OCI-LY1 (cell line): ENCODE measurements at regions not wholly inside any gene's neighbourhood (a gene's known extent, or its start where the extent isn't known, plus 50 kb on each side); places are given as distances from the start of the nearest gene placed in this dataset.

Experiments
- H2AFZ ChIP-seq: fragments of 200-600 bp; sonication (generic), shearing (Covaris generic); 2 replicates; pipeline ENCODE4 v1.6.0; 2014; ENCODE audit warnings: antibody characterized with exemption, mild to moderate bottlenecking, low read length
- H3F3A ChIP-seq: fragments of 200-600 bp; sonication (generic), shearing (Covaris generic); 2 replicates; pipeline ENCODE4 v1.6.0; 2014; ENCODE audit warnings: mild to moderate bottlenecking, antibody characterized with exemption, low read length, moderate library complexity; ENCODE audit not compliant: insufficient read depth
- H3K27ac ChIP-seq: fragments of 200-600 bp; sonication (generic); 2 replicates; pipeline ENCODE4 v1.5.1; 2014; ENCODE audit warnings: low read length, mixed run types, mild to moderate bottlenecking, low read depth; ENCODE audit not compliant: poor library complexity, severe bottlenecking
- H3K27me3 ChIP-seq: fragments of 200-600 bp; sonication (generic); 2 replicates; pipeline ENCODE4 v1.6.0; 2014; ENCODE audit warnings: antibody characterized with exemption, mild to moderate bottlenecking, low read length, moderate library complexity; ENCODE audit not compliant: insufficient read depth
- H3K36me3 ChIP-seq: fragments of 200-600 bp; sonication (generic); 2 replicates; pipeline ENCODE4 v1.6.1; 2014; ENCODE audit warnings: mild to moderate bottlenecking, antibody characterized with exemption, low read length, moderate library complexity, mixed read lengths; ENCODE audit not compliant: insufficient read depth
- H3K4me1 ChIP-seq: fragments of 200-600 bp; sonication (generic); 2 replicates; pipeline ENCODE4 v1.5.1; 2014; ENCODE audit warnings: mild to moderate bottlenecking, low read length, moderate library complexity; ENCODE audit not compliant: insufficient read depth, severe bottlenecking
- H3K4me2 ChIP-seq: fragments of 200-600 bp; sonication (generic), shearing (Covaris generic); 2 replicates; pipeline ENCODE4 v1.6.1; 2014; ENCODE audit warnings: low read length
- H3K4me3 ChIP-seq: fragments of 200-600 bp; sonication (generic); 2 replicates; pipeline ENCODE4 v1.5.1; 2014; ENCODE audit warnings: low read length, low read depth, mild to moderate bottlenecking, mixed read lengths; ENCODE audit not compliant: poor library complexity, severe bottlenecking
- H3K79me2 ChIP-seq: fragments of 200-600 bp; shearing (Covaris generic); 2 replicates; pipeline ENCODE4 v1.6.1; 2016; ENCODE audit warnings: mixed run types, low read length, mixed read lengths; ENCODE audit not compliant: insufficient read depth
- H3K9ac ChIP-seq: fragments of 200-600 bp; sonication (generic), shearing (Covaris generic); 2 replicates; pipeline ENCODE4 v1.6.1; 2014; ENCODE audit warnings: mild to moderate bottlenecking, low read length, mixed read lengths
- H3K9me2 ChIP-seq: fragments of 200-600 bp; sonication (generic), shearing (Covaris generic); 2 replicates; pipeline ENCODE4 v1.6.1; 2014; ENCODE audit warnings: low read depth, mild to moderate bottlenecking, low read length, mixed read lengths
- H3K9me3 ChIP-seq: fragments of 200-600 bp; shearing (Covaris generic); 2 replicates; pipeline ENCODE4 v1.6.1; 2014; ENCODE audit warnings: low read length, mixed read lengths
- H4K20me1 ChIP-seq: fragments of 200-600 bp; sonication (generic), shearing (Covaris generic); 2 replicates; pipeline ENCODE4 v1.6.0; 2016; ENCODE audit warnings: mild to moderate bottlenecking, low read length; ENCODE audit not compliant: insufficient read depth
- EZH2 ChIP-seq: fragments of 200-600 bp; sonication (generic), shearing (Covaris generic); IDR thresholded peaks from 2 replicates; pipeline ENCODE4 v1.8.0; 2017; ENCODE audit warnings: borderline replicate concordance, mixed run types, mild to moderate bottlenecking, antibody characterized with exemption, low read length, moderate library complexity, mixed read lengths
- TF ChIP-seq, protein P1 (sequence below): fragments of 200-600 bp; sonication (generic), shearing (Covaris generic); IDR thresholded peaks from 2 replicates; pipeline ENCODE4 v1.5.1; 2017; ENCODE audit warnings: mild to moderate bottlenecking, antibody characterized with exemption, low read length, moderate library complexity, mixed read lengths

DNA sequence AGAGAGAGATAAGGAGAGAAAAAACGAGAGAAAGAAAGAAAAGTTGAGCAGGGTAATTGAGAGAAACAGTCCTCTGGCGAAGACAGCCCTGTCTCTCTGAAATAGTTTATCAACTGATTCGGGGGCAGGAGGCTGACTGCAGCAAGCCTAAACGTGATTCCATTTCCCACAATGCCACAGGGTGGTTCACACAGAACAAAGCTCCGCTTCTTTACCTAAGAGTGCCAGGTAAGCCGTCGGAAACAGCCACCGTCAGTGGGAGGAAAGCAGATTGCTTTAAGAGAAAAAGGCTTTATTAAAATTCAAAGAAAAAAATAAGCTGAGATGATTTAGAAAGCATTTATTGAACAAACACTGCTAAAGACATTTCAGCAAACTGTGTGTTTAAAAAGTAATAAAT lies 271.4 kb upstream of the POU3F3 start:
- Histone ChIP-seq H3K9me3 (no peaks in the 10 kb centered on the region), H3K9ac (no peak overlapping the region), H3K9me2 (no peaks in the 10 kb centered on the region), H2AFZ (no peak overlapping the region), H3K79me2 (no peaks in the 10 kb centered on the region), H3F3A (no peaks in the 10 kb centered on the region), H3K4me3 (no peak overlapping the region), H3K4me2 (no peak overlapping the region), H3K4me1 (no peaks in the 10 kb centered on the region), H3K27me3 (no peaks in the 10 kb centered on the region), H4K20me1 (no peaks in the 10 kb centered on the region), H3K27ac (no peak overlapping the region), H3K36me3 (no peaks in the 10 kb centered on the region)
- TF ChIP-seq, protein P1, sequence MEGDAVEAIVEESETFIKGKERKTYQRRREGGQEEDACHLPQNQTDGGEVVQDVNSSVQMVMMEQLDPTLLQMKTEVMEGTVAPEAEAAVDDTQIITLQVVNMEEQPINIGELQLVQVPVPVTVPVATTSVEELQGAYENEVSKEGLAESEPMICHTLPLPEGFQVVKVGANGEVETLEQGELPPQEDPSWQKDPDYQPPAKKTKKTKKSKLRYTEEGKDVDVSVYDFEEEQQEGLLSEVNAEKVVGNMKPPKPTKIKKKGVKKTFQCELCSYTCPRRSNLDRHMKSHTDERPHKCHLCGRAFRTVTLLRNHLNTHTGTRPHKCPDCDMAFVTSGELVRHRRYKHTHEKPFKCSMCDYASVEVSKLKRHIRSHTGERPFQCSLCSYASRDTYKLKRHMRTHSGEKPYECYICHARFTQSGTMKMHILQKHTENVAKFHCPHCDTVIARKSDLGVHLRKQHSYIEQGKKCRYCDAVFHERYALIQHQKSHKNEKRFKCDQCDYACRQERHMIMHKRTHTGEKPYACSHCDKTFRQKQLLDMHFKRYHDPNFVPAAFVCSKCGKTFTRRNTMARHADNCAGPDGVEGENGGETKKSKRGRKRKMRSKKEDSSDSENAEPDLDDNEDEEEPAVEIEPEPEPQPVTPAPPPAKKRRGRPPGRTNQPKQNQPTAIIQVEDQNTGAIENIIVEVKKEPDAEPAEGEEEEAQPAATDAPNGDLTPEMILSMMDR: no peak
- no peak for TF ChIP-seq EZH2

DNA sequence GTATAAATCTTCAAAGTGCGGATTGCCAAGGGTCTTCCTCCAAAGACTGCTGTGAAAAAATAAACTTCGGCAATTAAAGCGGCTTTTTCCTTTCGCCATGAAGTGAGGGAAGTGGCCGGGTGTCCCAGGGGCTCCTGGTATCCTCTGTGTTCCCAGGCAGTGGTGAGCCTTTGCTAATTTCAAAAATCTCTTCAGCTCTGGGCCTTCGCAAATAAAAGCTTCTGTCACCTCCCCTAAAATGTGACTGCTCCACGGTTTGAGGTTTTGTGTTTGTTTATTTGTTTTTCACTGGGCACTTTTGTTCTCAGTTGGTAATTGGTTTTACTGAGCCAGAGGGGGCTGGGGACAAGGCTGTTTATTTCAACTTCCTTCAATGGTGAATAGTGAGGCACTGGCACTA lies 270.1 kb upstream of the POU3F3 start:
- TF ChIP-seq, protein P1: no peak
- no peak for TF ChIP-seq EZH2
- H3K27me3 ChIP-seq: no peaks in the 10 kb centered on the region
- H3K4me2 ChIP-seq: no peak overlapping the region
- no peaks in the 10 kb centered on the region for H3K36me3 ChIP-seq
- no peaks in the 10 kb centered on the region for H3F3A ChIP-seq
- H3K27ac ChIP-seq: no peak overlapping the region
- H4K20me1 ChIP-seq: no peaks in the 10 kb centered on the region
- no peak overlapping the region for H2AFZ ChIP-seq
- no peaks in the 10 kb centered on the region for H3K9me3 ChIP-seq
- no peak overlapping the region for H3K9ac ChIP-seq
- no peaks in the 10 kb centered on the region for H3K9me2 ChIP-seq
- no peak overlapping the region for H3K4me3 ChIP-seq
- H3K4me1 ChIP-seq: no peaks in the 10 kb centered on the region
- no peaks in the 10 kb centered on the region for H3K79me2 ChIP-seq

DNA sequence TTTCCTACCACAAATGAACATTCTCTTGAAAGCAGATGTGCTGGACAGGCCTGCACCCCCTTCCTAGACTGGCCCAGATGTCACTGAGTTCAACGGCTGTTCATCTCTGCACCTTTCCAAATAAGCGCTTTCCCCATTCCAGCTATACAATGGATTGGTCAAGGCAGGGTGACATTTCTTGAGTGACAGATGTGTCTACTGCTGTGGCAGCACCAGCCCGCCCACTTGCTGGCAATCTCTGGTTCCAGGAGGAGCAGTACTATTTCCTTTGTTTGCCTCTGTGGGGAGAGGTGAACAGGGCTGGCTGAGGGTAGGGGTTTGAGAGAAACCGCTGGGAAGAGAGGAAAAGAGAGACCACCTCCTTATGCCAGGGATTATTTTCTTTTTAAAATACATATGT lies 269.5 kb upstream of the POU3F3 start:
- H3K9ac ChIP-seq: no peak overlapping the region
- no peak overlapping the region for H3K4me3 ChIP-seq
- H3F3A ChIP-seq: no peaks in the 10 kb centered on the region
- H3K27me3 ChIP-seq: no peaks in the 10 kb centered on the region
- no peak overlapping the region for H2AFZ ChIP-seq
- no peaks in the 10 kb centered on the region for H3K79me2 ChIP-seq
- H3K27ac ChIP-seq: no peak overlapping the region
- no peaks in the 10 kb centered on the region for H4K20me1 ChIP-seq
- H3K9me2 ChIP-seq: no peaks in the 10 kb centered on the region
- no peaks in the 10 kb centered on the region for H3K9me3 ChIP-seq
- no peak overlapping the region for H3K4me2 ChIP-seq
- no peaks in the 10 kb centered on the region for H3K4me1 ChIP-seq
- TF ChIP-seq EZH2: no peak
- TF ChIP-seq, protein P1: no peak
- no peaks in the 10 kb centered on the region for H3K36me3 ChIP-seq
